OCI-M2 (cell line): ENCODE measurements at regions not wholly inside any gene's neighbourhood (a gene's known extent, or its start where the extent isn't known, plus 50 kb on each side); places are given as distances from the start of the nearest gene placed in this dataset.

Experiments
- DNase-seq: peaks from one replicate; lab custom pipeline; 2025; ENCODE audit not compliant: unreplicated experiment; lab: John Stamatoyannopoulos, UW

- DNase-seq, result no peak
These were observed 68.4 kb upstream of the LRRC7 start for GRCh38 chr1:69499203-69499803.

GRCh38 chr1:69502991-69503390 is 64.7 kb upstream of the LRRC7 start:
- DNase-seq, result no peak

GRCh38 chr1:69504730-69505252 is 62.9 kb upstream of the LRRC7 start:
- DNase-seq, result no peak

- DNase-seq, result no peak
These were observed 61.4 kb upstream of the LRRC7 start for GRCh38 chr1:69506311-69506710.

GRCh38 chr1:69506721-69507120 is 61.0 kb upstream of the LRRC7 start:
- DNase-seq, result no peak

GRCh38 chr1:69510026-69510425 is 57.7 kb upstream of the LRRC7 start:
- DNase-seq, result no peak

- DNase-seq, result no peak
These were observed 56.1 kb upstream of the LRRC7 start for GRCh38 chr1:69511426-69512192.

GRCh38 chr1:69513601-69514000 is 54.1 kb upstream of the LRRC7 start:
- no peak for DNase-seq
